NCI-H69 (cell line): ENCODE measurements at regions not wholly inside any gene's neighbourhood (a gene's known extent, or its start where the extent isn't known, plus 50 kb on each side); places are given as distances from the start of the nearest gene placed in this dataset.
"Not testable (repeated sequence)": the region's sequence is repeated elsewhere in the genome, so short reads cannot be mapped to it uniquely, and the experiment has no call there.

Experiments used
- DNase-seq: peaks from one replicate; lab custom pipeline; 2025; lab: John Stamatoyannopoulos, UW

GRCh38 chr4:60657807-60658206 is 542.3 kb upstream of the ADGRL3 start:
- no peak for DNase-seq

- DNase-seq: no peak
Measured at GRCh38 chr4:60663769-60664168, 536.4 kb upstream of the ADGRL3 start.

- DNase-seq: no peak
Measured at GRCh38 chr4:60682901-60683300, 517.2 kb upstream of the ADGRL3 start.

GRCh38 chr4:60683357-60683756 is 516.8 kb upstream of the ADGRL3 start:
- DNase-seq: no peak

GRCh38 chr4:60683973-60684372 is 516.2 kb upstream of the ADGRL3 start:
- no peak for DNase-seq

GRCh38 chr4:60696062-60696461 is 504.1 kb upstream of the ADGRL3 start:
- DNase-seq: not testable (repeated sequence)

GRCh38 chr4:60709061-60709460 is 491.1 kb upstream of the ADGRL3 start:
- no peak for DNase-seq

GRCh38 chr4:60718874-60719273 is 481.3 kb upstream of the ADGRL3 start:
- DNase-seq: no peak

- no peak for DNase-seq
Measured at GRCh38 chr4:60721685-60722084, 478.4 kb upstream of the ADGRL3 start.

GRCh38 chr4:60723796-60724195 is 476.3 kb upstream of the ADGRL3 start:
- DNase-seq: no peak

- DNase-seq: no peak
Measured at GRCh38 chr4:60724623-60725022, 475.5 kb upstream of the ADGRL3 start.

GRCh38 chr4:60726779-60727178 is 473.3 kb upstream of the ADGRL3 start:
- no peak for DNase-seq

GRCh38 chr4:60729194-60729593 is 470.9 kb upstream of the ADGRL3 start:
- DNase-seq: no peak

- not testable (repeated sequence) for DNase-seq
Measured at GRCh38 chr4:60729764-60730163, 470.4 kb upstream of the ADGRL3 start.

GRCh38 chr4:60737858-60738257 is 462.3 kb upstream of the ADGRL3 start:
- DNase-seq: no peak

- DNase-seq: no peak
Measured at GRCh38 chr4:60743654-60744053, 456.5 kb upstream of the ADGRL3 start.

GRCh38 chr4:60744767-60745166 is 455.4 kb upstream of the ADGRL3 start:
- DNase-seq: peak; percentile 3

- no peak for DNase-seq
Measured at GRCh38 chr4:60745800-60746571, 454.1 kb upstream of the ADGRL3 start.

- DNase-seq: no peak
Measured at GRCh38 chr4:60750962-60751361, 449.2 kb upstream of the ADGRL3 start.

GRCh38 chr4:60757986-60758680 is 442.0 kb upstream of the ADGRL3 start:
- DNase-seq: no peak

GRCh38 chr4:60759518-60760245 is 440.4 kb upstream of the ADGRL3 start:
- no peak for DNase-seq

GRCh38 chr4:60780874-60781273 is 419.3 kb upstream of the ADGRL3 start:
- no peak for DNase-seq

GRCh38 chr4:60790608-60791007 is 409.5 kb upstream of the ADGRL3 start:
- no peak for DNase-seq
